ENCODE measurements at regions not wholly inside any gene's neighbourhood (a gene's known extent, or its start where the extent isn't known, plus 50 kb on each side); places are given as distances from the start of the nearest gene placed in this dataset.
"Not testable (repeated sequence)": the region's sequence is repeated elsewhere in the genome, so short reads cannot be mapped to it uniquely, and the experiment has no call there.

DNA sequence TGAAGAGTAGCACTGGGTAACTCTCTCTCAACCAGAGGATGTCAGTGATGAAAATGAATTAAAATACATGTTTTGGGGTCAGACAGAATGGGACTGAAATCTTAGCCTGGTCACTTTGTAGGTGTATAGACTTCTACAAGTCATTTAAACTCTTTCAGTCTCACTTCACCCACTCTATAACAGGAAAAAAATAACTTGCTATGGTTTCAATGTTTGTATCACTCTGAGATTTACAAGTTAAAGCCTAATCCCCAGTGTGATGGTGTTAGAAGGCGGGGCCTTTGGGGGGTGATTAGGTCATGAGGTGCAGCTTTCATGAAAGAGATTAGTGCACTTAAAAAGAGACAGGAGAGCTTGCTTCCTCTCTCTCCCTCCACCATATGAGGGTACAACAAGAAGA lies 134.8 kb downstream of the INHBA start:
- TF ChIP-seq POLR2A (IDR thresholded peaks at IDR 0.05; ENCODE audit: low read depth, low read length): no peak
- DNase-seq (ENCODE audit: insufficient read length, low spot score) (no peak), FAIRE-seq (no peak)

DNA sequence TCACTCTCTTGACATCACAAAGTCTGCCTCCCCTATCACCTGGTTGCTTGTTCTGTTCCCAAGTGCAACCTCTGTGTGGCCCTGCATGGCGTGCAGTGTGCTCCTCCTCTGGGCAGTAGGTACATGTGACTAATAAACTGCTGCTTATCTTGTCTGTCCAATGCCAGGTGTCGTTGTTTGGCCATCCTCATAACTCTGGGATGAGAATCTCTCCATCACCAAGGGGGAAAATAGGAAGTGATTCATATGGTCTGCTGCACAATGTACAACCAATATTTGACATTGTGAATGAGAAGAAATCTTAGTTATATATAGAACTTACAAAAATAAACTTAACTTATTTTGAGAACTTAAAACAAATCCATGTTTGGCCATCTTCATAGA lies 135.2 kb downstream of the INHBA start:
- TF ChIP-seq POLR2A (IDR thresholded peaks at IDR 0.05; ENCODE audit: low read depth, low read length): no peak
- DNase-seq (ENCODE audit: insufficient read length, low spot score): no peak

DNA sequence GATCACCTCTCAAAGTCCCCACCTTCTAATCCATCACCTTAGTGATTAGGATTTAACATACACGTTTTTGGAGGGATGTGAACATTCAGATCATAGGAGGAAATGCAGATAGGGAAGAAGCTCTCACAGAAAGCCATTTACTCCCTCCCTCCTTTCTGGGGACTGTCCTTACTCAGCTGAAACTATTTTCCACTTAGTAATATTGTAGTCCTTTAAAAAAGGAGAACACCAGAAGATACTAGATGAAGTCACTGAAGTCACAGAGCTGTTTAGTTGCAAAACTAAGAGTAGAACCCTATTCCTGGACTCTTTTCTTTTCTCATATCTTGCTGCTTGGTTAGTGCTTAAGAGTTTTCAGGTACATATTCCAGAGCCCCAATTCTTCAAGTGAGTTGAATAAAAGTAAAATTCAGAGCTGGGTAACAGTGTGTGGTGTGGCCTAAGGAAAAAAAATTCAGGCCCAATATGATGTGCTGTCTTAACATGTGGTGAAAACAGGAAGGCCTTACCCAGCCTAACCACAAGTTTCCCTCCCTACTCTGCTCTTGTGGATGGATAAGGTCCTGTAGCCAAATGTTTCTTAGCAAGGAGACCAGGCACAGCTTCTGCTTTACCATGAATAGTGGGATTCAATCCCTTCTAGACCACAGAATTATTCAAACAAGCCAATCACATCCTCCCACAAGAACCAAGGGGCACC lies 135.7 kb downstream of the INHBA start:
- no peak for TF ChIP-seq POLR2A (IDR thresholded peaks at IDR 0.05; ENCODE audit: low read depth, low read length)

More for the DNA sequence above, 135.2 kb downstream of the INHBA start:
- FAIRE-seq: no peak

DNA sequence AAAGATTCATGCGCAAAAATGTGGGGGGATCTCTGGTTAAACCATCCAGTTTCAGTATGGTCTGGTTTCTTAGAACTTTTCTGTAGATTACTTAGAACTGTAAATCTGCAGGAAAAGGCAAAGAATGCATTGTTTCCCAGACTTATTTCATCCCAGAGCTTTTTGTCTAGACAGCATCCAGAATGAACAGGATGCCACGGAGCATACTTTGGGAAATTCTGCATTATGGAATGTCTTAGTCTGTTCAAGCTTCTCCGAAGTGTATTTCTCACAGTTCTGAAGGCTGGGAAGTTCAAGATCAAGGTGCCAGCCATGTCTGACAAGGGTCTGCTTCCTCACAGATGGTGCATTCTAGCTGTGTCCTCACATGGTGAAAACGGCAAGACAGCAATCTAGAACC lies 136.3 kb downstream of the INHBA start:
- DNase-seq (ENCODE audit: insufficient read length, low spot score) (no peak), FAIRE-seq (no peak)
- no peak for TF ChIP-seq POLR2A (IDR thresholded peaks at IDR 0.05; ENCODE audit: low read depth, low read length)

More for the DNA sequence above, 135.7 kb downstream of the INHBA start:
- DNase-seq (ENCODE audit: insufficient read length, low spot score) (no peak), FAIRE-seq (no peak)

DNA sequence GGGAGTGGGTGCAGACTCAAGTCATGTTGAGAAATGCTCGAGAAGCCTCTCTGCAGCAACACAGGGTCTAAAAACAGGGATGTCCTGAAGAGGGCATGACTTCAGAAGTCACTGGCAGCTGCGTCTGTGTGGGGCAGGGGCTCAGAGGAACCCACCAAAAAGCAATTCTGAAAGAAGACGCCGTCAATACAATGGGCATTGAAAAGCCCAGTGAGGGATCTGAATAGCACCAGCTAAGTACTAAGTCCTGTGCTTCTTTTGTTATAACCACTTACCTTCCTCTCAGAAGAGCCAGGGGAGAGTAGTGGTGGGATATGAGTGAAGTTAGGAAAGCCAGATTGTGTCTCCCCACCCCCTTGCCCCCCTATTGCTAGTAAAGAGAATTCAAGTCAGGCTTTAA lies 137.2 kb downstream of the INHBA start:
- no peak for FAIRE-seq
- no peak for TF ChIP-seq POLR2A (IDR thresholded peaks at IDR 0.05; ENCODE audit: low read depth, low read length)
- no peak for DNase-seq (ENCODE audit: insufficient read length, low spot score)

DNA sequence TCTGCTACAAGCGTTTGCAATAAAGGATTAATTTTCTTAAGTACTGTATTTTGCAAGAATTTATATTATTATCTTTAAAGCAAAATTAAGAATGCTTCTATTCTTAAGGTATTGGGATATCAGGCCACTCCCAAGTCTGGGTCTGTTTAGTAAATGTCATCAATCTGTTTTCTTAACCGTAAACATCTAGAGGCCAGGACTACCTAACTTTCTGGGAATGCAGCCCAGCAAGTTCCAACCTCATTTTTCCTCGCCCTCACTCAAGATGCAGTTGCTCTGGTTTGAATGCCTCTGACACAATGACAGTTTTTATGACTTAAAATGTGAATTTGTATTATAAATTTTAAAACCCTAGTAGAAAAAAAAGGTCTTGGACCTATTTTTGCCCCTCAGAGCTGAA lies 143.5 kb downstream of the INHBA start:
- no peak for FAIRE-seq
- TF ChIP-seq POLR2A (IDR thresholded peaks at IDR 0.05; ENCODE audit: low read depth, low read length): no peak
- DNase-seq (ENCODE audit: insufficient read length, low spot score): no peak

DNA sequence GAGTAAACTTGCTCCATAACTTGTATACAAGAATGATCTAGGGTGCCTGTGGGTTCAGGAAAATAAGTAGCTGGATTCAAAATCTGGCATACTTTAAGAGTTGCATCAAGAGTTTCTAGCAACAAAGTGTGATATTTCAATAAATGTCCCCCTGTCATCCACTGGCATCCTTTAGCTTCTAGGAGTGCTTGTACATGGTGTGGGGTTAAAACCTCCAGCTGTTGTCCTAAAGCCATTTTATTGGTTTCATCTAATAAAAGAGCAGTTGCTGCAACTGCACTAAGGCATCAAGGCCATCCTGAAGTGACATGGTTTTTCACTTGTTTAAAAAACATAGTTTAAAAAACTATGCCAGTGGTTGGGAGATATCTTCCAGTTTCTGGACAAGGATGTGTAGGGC lies 148.4 kb downstream of the INHBA start:
- DNase-seq (ENCODE audit: insufficient read length, low spot score) (no peak), FAIRE-seq (no peak)
- TF ChIP-seq POLR2A (IDR thresholded peaks at IDR 0.05; ENCODE audit: low read depth, low read length): no peak

DNA sequence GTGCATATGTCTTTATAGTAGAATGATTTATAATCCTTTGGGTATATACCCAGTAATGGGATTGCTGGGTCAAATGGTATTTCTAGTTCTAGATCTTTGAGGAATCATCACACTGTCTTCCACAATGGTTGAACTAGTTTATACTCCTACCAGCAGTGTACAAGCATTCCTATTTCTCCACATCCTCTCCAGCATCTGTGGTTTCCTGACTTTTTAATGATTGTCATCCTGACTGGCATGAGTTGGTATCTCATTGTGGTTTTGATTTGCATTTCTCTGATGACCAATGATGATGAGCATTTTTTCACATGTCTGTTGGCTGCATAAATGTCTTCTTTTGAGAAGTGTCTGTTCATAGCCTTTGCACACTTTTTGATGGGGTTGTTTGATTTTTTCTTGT lies 152.8 kb downstream of the INHBA start:
- FAIRE-seq; DNase-seq (ENCODE audit: insufficient read length, low spot score): not testable (repeated sequence)

DNA sequence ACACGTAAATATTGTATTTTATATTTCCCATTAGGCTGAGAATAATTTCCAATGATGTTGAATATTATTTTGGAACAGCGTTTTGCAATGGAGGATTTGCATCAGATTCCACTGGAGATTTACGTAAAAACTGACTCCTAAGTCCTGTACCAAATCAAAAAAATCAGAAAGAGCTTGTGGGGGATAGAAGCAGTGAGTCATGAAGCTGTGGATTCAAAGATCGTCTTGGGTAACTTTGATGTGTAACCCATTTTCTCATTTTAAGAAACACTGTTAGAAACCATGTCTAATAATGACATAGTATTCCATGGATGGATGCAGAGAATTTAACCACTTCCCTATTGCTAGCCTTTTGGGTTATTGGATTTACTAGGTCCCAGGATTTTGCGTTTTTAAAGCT lies 158.6 kb downstream of the INHBA start:
- TF ChIP-seq POLR2A (IDR thresholded peaks at IDR 0.05; ENCODE audit: low read depth, low read length): no peak
- FAIRE-seq (no peak), DNase-seq (ENCODE audit: insufficient read length, low spot score) (no peak)

DNA sequence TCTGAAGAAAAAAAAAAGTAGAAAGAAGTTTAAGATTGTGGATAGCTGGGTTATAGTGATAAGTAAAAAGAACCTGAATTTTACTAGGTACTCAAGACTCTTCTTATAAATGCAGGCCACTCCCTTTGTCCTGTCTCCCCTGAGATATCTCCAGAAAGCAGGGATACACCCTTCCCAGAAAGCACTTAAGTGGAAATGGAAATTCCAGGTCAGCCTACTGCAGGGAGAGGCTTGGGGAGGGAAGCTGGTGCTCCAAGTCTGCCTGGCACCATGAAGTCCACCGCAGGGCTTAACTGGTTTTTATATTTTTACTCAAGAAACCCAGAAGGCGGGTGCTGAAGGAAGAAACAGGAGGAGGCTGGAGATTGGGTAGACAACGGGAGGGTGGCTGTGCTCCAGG lies 162.3 kb downstream of the INHBA start:
- TF ChIP-seq POLR2A (IDR thresholded peaks at IDR 0.05; ENCODE audit: low read depth, low read length): no peak
- no peak for FAIRE-seq
- DNase-seq (ENCODE audit: insufficient read length, low spot score): no peak

DNA sequence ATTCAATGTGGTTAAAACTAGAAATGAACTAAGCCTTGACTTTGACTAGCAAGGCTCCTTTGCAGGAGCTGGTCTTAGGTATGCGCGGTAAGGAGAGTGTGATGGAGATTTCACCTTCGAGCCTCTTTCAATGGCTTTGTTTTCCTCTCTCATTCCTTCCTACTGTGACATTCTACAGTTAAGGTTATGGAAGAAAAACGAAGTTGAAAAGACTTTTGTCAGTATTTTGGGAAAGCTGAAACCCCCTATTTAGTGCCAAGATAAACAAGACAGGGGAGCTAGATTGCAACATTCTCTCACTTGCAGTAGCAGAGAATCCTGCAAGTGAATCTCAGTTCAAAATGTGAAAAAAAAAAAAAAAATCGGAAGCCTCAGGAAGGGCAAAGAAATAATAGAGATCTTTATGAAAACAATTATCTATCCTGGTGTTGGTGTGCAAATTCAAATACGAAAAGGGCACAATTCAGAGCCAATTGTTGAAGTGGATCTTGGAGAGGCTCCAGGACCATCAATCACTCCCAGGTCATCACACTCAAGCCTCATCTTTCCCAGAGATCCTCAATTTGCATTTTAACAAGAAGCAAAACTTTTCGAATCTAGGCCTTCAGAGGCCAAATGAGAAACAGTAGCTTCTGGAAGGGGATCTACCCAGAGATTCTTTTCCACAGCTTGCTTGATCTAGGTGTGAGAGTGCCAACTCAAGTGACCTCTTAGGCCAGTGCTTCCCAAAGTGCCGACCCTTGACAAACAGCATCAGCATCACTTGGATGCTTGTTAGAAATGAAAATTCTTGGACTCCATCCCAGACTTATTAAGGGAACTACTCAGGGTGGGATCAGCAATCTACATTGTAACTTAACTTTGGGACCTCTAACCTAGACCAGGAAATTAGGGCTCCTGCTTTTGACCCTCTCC lies 163.8 kb downstream of the INHBA start:
- no peak for FAIRE-seq
- no peak for TF ChIP-seq POLR2A (IDR thresholded peaks at IDR 0.05; ENCODE audit: low read depth, low read length)
- no peak for DNase-seq (ENCODE audit: insufficient read length, low spot score)

DNA sequence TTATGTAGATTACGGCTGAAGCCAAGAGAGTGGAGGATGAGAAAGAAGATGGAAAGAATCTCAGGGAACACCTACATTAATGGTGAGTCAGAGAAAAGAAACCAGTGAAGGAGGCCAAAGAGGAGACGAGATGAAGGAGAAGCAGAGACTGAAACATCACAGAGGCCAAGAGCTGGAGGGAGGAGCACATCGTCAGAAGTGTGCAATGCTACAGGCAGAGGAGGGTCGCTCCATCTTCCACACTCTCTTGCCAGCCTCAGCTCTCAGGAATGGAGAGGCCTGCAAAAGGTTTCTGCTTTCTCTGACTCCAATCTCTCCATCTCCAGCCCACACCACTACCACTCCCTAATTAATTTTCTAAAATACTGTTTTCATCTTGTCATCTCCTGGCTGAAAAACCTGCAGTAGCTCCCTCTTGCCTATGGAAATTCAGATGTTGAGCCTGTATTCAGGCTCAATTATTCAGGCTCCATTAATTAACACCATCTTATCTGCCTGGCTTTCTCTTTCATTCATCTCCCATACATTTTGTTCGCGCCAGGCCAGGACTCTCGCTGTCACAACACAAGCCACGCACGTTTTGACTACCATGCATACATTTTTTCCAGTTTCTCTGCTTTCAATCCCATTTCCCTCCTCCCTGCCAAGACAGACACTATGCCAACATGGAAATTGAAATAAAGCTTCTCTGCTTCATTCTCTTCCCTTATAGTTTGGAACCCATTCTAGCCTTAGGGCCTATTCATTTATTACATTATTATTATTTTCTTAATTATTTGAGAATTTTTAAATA lies 165.8 kb downstream of the INHBA start:
- TF ChIP-seq POLR2A (IDR thresholded peaks at IDR 0.05; ENCODE audit: low read depth, low read length): no peak
- no peak for FAIRE-seq
- DNase-seq (ENCODE audit: insufficient read length, low spot score): no peak

DNA sequence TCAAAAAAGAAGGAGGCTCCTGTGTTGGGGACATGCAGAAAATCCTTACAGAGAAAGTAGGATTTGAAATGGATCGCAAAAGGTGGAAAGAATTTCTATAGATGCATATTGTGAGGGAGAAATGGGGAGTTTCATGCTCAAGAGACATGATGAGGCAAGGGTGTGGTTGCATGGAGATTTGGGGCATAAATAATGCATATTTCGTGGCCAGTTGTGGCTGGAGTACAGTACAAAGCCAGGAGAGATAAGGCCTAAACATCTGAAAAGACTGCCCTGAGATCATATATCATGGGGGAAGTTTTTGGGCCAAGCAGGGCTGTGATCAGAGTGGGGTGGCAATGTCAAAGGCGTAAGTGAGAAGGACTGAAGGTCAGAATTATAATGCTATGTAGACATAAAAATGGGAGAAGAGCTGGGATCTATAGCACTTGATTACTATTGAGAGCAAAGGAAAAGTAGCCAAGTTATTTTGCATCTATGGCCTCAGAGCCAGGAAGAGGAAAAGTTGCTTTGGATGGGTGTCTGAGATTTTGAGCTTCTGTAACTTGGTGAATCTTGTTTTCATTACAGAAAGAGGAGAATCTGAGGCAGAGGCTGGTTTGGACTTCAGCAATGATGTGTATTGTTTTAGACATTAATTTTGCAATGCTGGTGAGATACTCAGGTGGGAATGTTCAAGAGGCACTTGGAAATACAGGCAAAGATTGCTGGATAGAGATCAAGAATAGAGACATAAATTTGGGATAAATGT lies 166.6 kb downstream of the INHBA start:
- DNase-seq (ENCODE audit: insufficient read length, low spot score): no peak
- FAIRE-seq: no peak
- no peak for TF ChIP-seq POLR2A (IDR thresholded peaks at IDR 0.05; ENCODE audit: low read depth, low read length)

All from H54 (cell line).